ELR (cell line): ENCODE measurements at regions not wholly inside any gene's neighbourhood (a gene's known extent, or its start where the extent isn't known, plus 50 kb on each side); places are given as distances from the start of the nearest gene placed in this dataset.

Experiments used
- DNase-seq: peaks from one replicate; pipeline ENCODE4 v3.0.0-alpha.2; 2015; ENCODE audit warnings: low read depth

DNA sequence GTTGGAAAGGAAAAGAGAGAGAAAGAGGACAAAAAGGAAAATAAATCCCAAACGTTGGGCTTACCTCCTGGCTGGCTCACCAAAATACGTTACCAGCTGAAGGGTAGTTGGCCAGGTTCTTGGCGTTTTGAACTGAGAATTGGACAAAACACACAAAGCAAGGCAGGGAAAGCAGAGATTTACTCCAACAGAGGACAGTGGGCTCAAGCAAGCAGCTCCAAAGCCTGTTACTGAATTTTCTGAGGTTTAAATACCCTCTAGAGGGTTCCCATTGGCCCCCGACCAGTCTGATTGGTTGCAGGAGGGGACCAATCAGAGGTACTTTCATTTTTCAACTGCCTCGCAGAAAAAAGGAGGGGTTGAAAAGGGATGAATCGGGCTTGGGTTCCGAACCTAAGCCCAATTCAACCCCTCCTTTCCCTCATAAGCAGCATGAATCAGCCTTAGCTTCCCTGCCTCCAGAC is 55.6 kb upstream of the ALOX12 start:
- DNase-seq = no peak

DNA sequence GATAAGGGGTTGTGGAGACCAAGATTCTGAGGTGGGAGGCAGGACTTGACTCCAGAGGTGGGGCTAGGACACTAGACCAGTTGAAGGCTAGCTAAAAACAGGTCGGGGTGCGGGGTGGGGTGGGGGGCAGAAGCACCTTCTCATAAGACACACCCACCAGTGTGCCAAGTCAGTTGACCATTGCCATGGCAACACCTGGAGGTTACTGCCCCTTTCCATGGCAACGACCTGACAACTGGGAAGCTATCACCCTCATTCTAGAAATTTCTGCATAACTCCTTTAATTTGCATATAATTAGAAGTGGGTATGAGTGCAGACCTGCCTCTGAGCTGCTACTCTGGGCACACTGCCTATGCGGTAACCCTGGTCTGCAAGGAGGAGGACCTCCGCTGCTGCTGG is 53.9 kb upstream of the ALOX12 start:
- no peak for DNase-seq

DNA sequence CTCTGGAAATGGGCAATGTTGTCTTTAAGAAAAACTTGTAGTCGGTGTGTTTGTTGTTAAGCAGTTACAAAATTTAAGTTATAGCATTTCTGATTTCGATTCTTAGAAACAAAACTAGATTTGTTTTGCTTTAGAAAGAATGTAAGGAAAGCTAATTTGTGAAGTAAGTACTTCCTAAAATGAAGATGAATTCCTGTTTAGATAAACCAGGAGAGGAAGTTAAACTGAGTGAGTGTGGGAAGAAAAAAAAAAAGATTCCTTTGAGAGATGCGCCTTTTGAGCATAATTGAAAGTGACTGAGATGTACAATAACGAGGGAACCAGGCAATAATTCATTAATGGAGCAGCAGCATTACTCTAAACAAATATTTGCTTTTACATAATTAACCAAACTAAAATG is 52.4 kb upstream of the ALOX12 start:
- DNase-seq = no peak
